GM12891 (cell line): ENCODE measurements at regions not wholly inside any gene's neighbourhood (a gene's known extent, or its start where the extent isn't known, plus 50 kb on each side); places are given as distances from the start of the nearest gene placed in this dataset.

Experiments
- PAX5 ChIP-seq: IDR thresholded peaks from 2 replicates; pipeline ENCODE4 v1.6.1; 2011; ENCODE audit warnings: low read length, moderate library complexity, mild to moderate bottlenecking; ENCODE audit not compliant: insufficient read depth, severe bottlenecking
- POLR2A ChIP-seq: IDR thresholded peaks from 2 replicates; pipeline ENCODE4 v1.6.1; 2011; ENCODE audit warnings: low read depth, low read length, control low read depth
- POLR2AphosphoS5 ChIP-seq: IDR thresholded peaks from 2 replicates; pipeline ENCODE4 v1.6.1; 2011; ENCODE audit warnings: low read depth, low read length, control low read depth
- POU2F2 ChIP-seq: IDR thresholded peaks from 2 replicates; pipeline ENCODE4 v1.6.1; 2011; ENCODE audit warnings: low read depth, mild to moderate bottlenecking, control low read depth, low read length, moderate library complexity
- TAF1 ChIP-seq: IDR thresholded peaks from 2 replicates; pipeline ENCODE4 v1.6.1; 2011; ENCODE audit warnings: low read depth, low read length, control low read depth

- TF ChIP-seq POLR2A (no peak), PAX5 (no peak), POLR2AphosphoS5 (no peak), POU2F2 (no peak), TAF1 (no peak)
Measured at GRCh38 chr5:29780401-29780800, 1413.1 kb upstream of the CDH6 start.
